Loucy (cell line): ENCODE measurements at regions not wholly inside any gene's neighbourhood (a gene's known extent, or its start where the extent isn't known, plus 50 kb on each side); places are given as distances from the start of the nearest gene placed in this dataset.

Source experiments
- EZH2phosphoT487 ChIP-seq: fragments of 200-600 bp; IDR thresholded peaks from 2 replicates; pipeline ENCODE4 v1.6.1; 2018; ENCODE audit warnings: antibody characterized with exemption, mild to moderate bottlenecking, moderate library complexity, borderline replicate concordance
- TF ChIP-seq, protein P1 (sequence below): fragments of 200-600 bp; sonication (generic); conservative IDR thresholded peaks from 2 replicates; pipeline ENCODE4 v1.5.1; 2014; ENCODE audit warnings: mild to moderate bottlenecking, antibody characterized with exemption, low read length

DNA sequence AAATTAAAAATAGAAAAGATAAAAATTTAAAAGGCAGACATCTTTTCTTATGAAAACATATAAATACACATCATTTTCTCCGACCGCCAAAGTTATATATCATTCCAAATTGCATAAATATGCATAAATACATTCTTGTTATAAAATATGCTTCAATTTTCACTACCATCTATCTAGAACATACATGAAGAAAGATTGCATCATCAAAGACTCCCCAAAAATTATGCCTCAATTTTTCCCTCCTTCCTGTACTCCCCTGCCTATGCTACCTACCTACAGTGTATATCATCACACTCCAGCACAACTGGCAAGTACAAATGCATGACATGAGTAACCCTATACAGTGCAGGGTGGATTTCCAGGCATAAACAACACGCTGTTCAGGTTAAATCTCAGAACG is 49.9 kb upstream of the TENT5A start:
- TF ChIP-seq, protein P1, sequence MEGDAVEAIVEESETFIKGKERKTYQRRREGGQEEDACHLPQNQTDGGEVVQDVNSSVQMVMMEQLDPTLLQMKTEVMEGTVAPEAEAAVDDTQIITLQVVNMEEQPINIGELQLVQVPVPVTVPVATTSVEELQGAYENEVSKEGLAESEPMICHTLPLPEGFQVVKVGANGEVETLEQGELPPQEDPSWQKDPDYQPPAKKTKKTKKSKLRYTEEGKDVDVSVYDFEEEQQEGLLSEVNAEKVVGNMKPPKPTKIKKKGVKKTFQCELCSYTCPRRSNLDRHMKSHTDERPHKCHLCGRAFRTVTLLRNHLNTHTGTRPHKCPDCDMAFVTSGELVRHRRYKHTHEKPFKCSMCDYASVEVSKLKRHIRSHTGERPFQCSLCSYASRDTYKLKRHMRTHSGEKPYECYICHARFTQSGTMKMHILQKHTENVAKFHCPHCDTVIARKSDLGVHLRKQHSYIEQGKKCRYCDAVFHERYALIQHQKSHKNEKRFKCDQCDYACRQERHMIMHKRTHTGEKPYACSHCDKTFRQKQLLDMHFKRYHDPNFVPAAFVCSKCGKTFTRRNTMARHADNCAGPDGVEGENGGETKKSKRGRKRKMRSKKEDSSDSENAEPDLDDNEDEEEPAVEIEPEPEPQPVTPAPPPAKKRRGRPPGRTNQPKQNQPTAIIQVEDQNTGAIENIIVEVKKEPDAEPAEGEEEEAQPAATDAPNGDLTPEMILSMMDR = no peak
- no peak for TF ChIP-seq EZH2phosphoT487
